ENCODE measurements at regions not wholly inside any gene's neighbourhood (a gene's known extent, or its start where the extent isn't known, plus 50 kb on each side); places are given as distances from the start of the nearest gene placed in this dataset.

DNA sequence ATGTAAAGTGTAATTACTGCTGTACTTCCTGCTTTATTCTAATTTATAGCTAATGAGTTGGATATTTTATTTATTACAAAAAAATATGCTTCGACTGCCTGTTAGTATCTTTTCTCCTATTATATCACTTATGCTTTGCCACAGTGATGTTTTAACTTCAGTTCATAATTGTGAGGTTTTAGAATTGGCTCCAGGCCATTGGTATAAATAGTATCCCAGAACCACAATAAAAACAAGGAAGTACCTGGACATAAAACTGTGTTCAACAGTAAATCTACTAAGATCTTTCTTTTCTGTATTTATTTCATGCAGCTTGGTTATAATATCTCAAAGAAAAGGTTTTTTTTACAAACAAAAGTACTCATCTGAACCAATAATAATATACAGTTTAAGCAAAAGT, 354.3 kb upstream of the CDH9 start:
- intact Hi-C loops (cut with DNase I), result no loop called here
- Histone ChIP-seq H3K4me3 (no peak overlapping the region), H3K4me1 (no peaks in the 10 kb centered on the region), H3K9me3 (no peaks in the 10 kb centered on the region), H3K27ac (replicated peaks in 1 of 4) (no peak overlapping the region), H3K36me3 (no peaks in the 10 kb centered on the region), H3K27me3 (no peaks in the 10 kb centered on the region)
- DNase-seq (ENCODE audit: extremely low spot score), result no peak
- WGBS, result 66% methylated on average over 1 of the region's 1 CpG
- TF ChIP-seq, protein P1, sequence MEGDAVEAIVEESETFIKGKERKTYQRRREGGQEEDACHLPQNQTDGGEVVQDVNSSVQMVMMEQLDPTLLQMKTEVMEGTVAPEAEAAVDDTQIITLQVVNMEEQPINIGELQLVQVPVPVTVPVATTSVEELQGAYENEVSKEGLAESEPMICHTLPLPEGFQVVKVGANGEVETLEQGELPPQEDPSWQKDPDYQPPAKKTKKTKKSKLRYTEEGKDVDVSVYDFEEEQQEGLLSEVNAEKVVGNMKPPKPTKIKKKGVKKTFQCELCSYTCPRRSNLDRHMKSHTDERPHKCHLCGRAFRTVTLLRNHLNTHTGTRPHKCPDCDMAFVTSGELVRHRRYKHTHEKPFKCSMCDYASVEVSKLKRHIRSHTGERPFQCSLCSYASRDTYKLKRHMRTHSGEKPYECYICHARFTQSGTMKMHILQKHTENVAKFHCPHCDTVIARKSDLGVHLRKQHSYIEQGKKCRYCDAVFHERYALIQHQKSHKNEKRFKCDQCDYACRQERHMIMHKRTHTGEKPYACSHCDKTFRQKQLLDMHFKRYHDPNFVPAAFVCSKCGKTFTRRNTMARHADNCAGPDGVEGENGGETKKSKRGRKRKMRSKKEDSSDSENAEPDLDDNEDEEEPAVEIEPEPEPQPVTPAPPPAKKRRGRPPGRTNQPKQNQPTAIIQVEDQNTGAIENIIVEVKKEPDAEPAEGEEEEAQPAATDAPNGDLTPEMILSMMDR (IDR thresholded peaks at IDR 0.05), result no peak
- TF ChIP-seq POLR2A (IDR thresholded peaks at IDR 0.05; ENCODE audit: low read depth) (no peak), POLR2AphosphoS5 (IDR thresholded peaks at IDR 0.05) (no peak)

GRCh38 chr5:27389696-27390095, 351.3 kb upstream of the CDH9 start:
- no peak for DNase-seq (ENCODE audit: extremely low spot score)
- no peaks in the 10 kb centered on the region for H3K36me3 ChIP-seq
- H3K4me1 ChIP-seq, result no peaks in the 10 kb centered on the region
- no peak overlapping the region for H3K27ac ChIP-seq (replicated peaks in 1 of 4)
- intact Hi-C loops (cut with DNase I), result no loop called here
- H3K9me3 ChIP-seq, result no peaks in the 10 kb centered on the region
- no peak for TF ChIP-seq EP300 (IDR thresholded peaks at IDR 0.05)
- TF ChIP-seq, protein P1 (IDR thresholded peaks at IDR 0.05), result no peak
- H3K4me3 ChIP-seq, result no peak overlapping the region
- 69% methylated on average over 2 of the region's 2 CpGs for WGBS
- H3K27me3 ChIP-seq, result no peaks in the 10 kb centered on the region

DNA sequence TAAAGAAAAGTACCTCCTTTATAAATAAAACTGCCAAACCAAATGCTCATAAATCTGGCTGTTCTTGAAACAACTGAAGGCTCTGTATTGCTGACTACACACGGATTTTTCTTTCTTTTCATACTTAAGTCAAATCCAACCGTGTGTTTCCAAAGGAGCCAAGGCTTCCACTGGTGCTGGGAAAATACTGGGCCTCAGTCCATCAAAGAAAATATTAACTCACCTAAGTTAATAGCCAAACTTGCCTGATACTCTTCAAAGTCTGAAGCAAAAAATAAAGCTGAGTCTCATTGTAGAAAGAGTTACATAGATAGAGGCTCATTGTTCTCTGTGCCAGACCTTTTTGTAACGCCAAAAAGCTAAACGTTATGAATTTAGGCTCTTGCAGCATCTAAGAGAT, 350.4 kb upstream of the CDH9 start:
- H3K27me3 ChIP-seq, result no peaks in the 10 kb centered on the region
- WGBS, result 66% methylated on average over 4 of the region's 4 CpGs
- intact Hi-C loops (cut with DNase I), result no loop called here
- no peaks in the 10 kb centered on the region for H3K9me3 ChIP-seq
- H3K4me1 ChIP-seq, result no peaks in the 10 kb centered on the region
- no peaks in the 10 kb centered on the region for H3K36me3 ChIP-seq
- no peak for DNase-seq (ENCODE audit: extremely low spot score)
- TF ChIP-seq, protein P1 (IDR thresholded peaks at IDR 0.05), result no peak
- TF ChIP-seq POLR2A (IDR thresholded peaks at IDR 0.05; ENCODE audit: low read depth) (no peak), EP300 (IDR thresholded peaks at IDR 0.05) (no peak), POLR2AphosphoS5 (IDR thresholded peaks at IDR 0.05) (no peak)
- no peak overlapping the region for H3K27ac ChIP-seq (replicated peaks in 1 of 4)
- no peak overlapping the region for H3K4me3 ChIP-seq

DNA sequence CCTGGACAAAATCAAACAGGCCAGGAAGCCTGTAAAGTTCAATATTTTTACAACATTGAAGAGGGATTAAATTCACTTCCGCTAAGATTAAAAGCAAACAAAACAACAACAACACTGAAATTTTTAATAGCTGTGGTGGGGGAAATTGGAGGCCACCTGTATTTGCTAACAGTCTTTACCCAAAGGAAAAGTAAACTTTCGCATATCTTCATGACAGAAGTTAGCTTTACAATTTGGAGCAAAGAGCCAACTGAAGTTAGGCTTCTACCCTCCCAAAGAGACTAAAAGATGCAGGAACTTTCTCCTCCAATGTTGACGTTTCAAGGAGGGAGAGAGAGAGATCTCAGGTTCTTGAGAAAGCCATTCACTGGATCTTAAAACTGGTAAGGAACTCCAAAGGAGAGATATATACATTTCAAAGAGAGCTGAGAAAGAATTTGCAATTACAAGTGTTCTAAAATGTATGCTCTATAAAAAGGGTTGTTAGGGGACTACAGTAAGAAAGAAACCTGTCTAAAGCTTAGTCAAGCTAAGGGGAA, 349.2 kb upstream of the CDH9 start:
- DNase-seq (ENCODE audit: extremely low spot score), result no peak
- Histone ChIP-seq H3K36me3 (no peaks in the 10 kb centered on the region), H3K4me3 (no peak overlapping the region), H3K4me1 (no peaks in the 10 kb centered on the region), H3K27ac (replicated peaks in 1 of 4) (no peak overlapping the region), H3K27me3 (no peaks in the 10 kb centered on the region), H3K9me3 (no peaks in the 10 kb centered on the region)
- TF ChIP-seq POLR2A (IDR thresholded peaks at IDR 0.05; ENCODE audit: low read depth) (no peak), EP300 (IDR thresholded peaks at IDR 0.05) (no peak), POLR2AphosphoS5 (IDR thresholded peaks at IDR 0.05) (no peak)
- TF ChIP-seq, protein P1 (IDR thresholded peaks at IDR 0.05), result no peak
- intact Hi-C loops (cut with DNase I), result no loop called here
- 77% methylated on average over 3 of the region's 3 CpGs for WGBS

DNA sequence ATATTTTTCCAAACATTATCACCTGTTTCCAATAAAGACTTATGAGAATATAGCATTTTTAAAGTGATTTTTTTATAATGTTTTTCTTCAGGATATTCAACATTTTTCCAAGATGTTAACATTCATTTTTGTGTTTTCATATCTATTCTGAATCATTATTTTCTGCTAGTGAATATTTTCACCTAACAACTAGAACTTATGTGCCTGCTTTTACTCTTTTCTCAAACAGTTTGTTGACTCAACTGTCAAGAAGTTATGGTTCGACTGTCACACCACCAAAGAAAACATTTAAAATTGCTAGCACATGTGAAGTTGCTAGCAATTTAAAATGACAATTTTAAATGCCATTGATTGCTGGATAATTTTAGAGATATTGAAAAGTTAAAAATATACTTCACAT, 343.3 kb upstream of the CDH9 start:
- 73% methylated on average over 1 of the region's 1 CpG for WGBS
- Histone ChIP-seq H3K4me3 (no peak overlapping the region), H3K27ac (replicated peaks in 1 of 4) (no peak overlapping the region), H3K9me3 (no peaks in the 10 kb centered on the region), H3K36me3 (no peaks in the 10 kb centered on the region), H3K4me1 (no peaks in the 10 kb centered on the region), H3K27me3 (no peaks in the 10 kb centered on the region)
- no peak for TF ChIP-seq EP300 (IDR thresholded peaks at IDR 0.05)
- TF ChIP-seq POLR2A (IDR thresholded peaks at IDR 0.05; ENCODE audit: low read depth), result no peak
- TF ChIP-seq, protein P1 (IDR thresholded peaks at IDR 0.05), result no peak
- no peak for TF ChIP-seq POLR2AphosphoS5 (IDR thresholded peaks at IDR 0.05)
- no peak for DNase-seq (ENCODE audit: extremely low spot score)
- intact Hi-C loops (cut with DNase I), result no loop called here
